Neural cell (in vitro differentiated cells): ENCODE measurements at regions not wholly inside any gene's neighbourhood (a gene's known extent, or its start where the extent isn't known, plus 50 kb on each side); places are given as distances from the start of the nearest gene placed in this dataset.

Experiments used
- H2AFZ ChIP-seq: fragments of 200-600, 300-800 bp; sonication (generic), shearing (Covaris generic); 2 replicates; pipeline ENCODE4 v1.6.0; 2014; ENCODE audit warnings: low read depth, mild to moderate bottlenecking, antibody characterized with exemption, low read length, moderate library complexity
- H3F3A ChIP-seq: fragments of 200-600 bp; shearing (Covaris generic); 2 replicates; pipeline ENCODE4 v1.6.1; 2016; ENCODE audit warnings: mild to moderate bottlenecking, moderate library complexity, mixed read lengths, antibody characterized with exemption, low read length; ENCODE audit not compliant: insufficient read depth, poor library complexity, severe bottlenecking
- H3K27ac ChIP-seq: fragments of 200-600, 300-800 bp; sonication (generic), shearing (Covaris generic); 2 replicates; pipeline ENCODE4 v1.5.1; 2014; ENCODE audit warnings: mild to moderate bottlenecking, low read length, moderate library complexity
- H3K27me3 ChIP-seq: fragments of 300-800, 200-600 bp; sonication (generic), shearing (Covaris generic); 2 replicates; pipeline ENCODE4 v1.6.0; 2014; ENCODE audit warnings: mild to moderate bottlenecking, low read depth, low read length, moderate library complexity; ENCODE audit not compliant: insufficient read depth
- H3K36me3 ChIP-seq: fragments of 300-800, 200-600 bp; sonication (generic), shearing (Covaris generic); 2 replicates; pipeline ENCODE4 v1.5.1; 2014; ENCODE audit warnings: mild to moderate bottlenecking, antibody characterized with exemption, low read length, moderate library complexity; ENCODE audit not compliant: insufficient read depth
- H3K4me2 ChIP-seq: fragments of 300-800, 200-600 bp; sonication (generic), shearing (Covaris generic); 2 replicates; pipeline ENCODE4 v1.6.0; 2014; ENCODE audit warnings: mild to moderate bottlenecking, low read length
- H3K4me3 ChIP-seq: fragments of 300-800, 200-600 bp; sonication (generic), shearing (Covaris generic); 2 replicates; pipeline ENCODE4 v1.5.1; 2014; ENCODE audit warnings: mild to moderate bottlenecking, low read length, moderate library complexity
- H3K79me2 ChIP-seq: fragments of 200-600 bp; shearing (Covaris generic); replicated peaks from 2 replicates; pipeline ENCODE4 v1.6.0; 2014; ENCODE audit warnings: mild to moderate bottlenecking, low read length, moderate library complexity; ENCODE audit not compliant: insufficient read depth
- H3K9ac ChIP-seq: fragments of 300-800, 200-600 bp; sonication (generic), shearing (Covaris generic); 2 replicates; pipeline ENCODE4 v1.6.1; 2016; ENCODE audit warnings: mild to moderate bottlenecking, low read length, mixed read lengths
- H3K9me2 ChIP-seq: fragments of 200-600 bp; shearing (Covaris generic); 2 replicates; pipeline ENCODE4 v1.6.1; 2016; ENCODE audit warnings: mild to moderate bottlenecking, low read length, mixed read lengths; ENCODE audit not compliant: insufficient read depth
- H3K9me3 ChIP-seq: fragments of 200-600, 300-800 bp; sonication (generic), shearing (Covaris generic); 2 replicates; pipeline ENCODE4 v1.6.1; 2016; ENCODE audit warnings: mild to moderate bottlenecking, mixed run types, low read length, moderate library complexity, mixed read lengths
- H4K20me1 ChIP-seq: fragments of 200-600 bp; shearing (Covaris generic); 2 replicates; pipeline ENCODE4 v1.6.1; 2016; ENCODE audit warnings: mild to moderate bottlenecking, mixed run types; ENCODE audit not compliant: insufficient read depth
- CTCF ChIP-seq: fragments of 450-650 bp; IDR thresholded peaks from 2 replicates; pipeline ENCODE4 v1.5.1; 2014; ENCODE audit warnings: antibody characterized with exemption, mild to moderate bottlenecking, moderate library complexity; ENCODE audit not compliant: poor library complexity, severe bottlenecking
- EP300 ChIP-seq: fragments of 450-650 bp; conservative IDR thresholded peaks from 2 replicates; pipeline ENCODE4 v1.6.1; 2014; ENCODE audit warnings: antibody characterized with exemption, mild to moderate bottlenecking, moderate library complexity; ENCODE audit not compliant: poor library complexity, severe bottlenecking
- EZH2 ChIP-seq: fragments of 200-600, 300-800 bp; shearing (Covaris generic), sonication (generic); IDR thresholded peaks from 2 replicates; pipeline ENCODE4 v1.6.1; 2014; ENCODE audit warnings: antibody characterized with exemption, low read length, borderline replicate concordance, mild to moderate bottlenecking; ENCODE audit not compliant: insufficient read depth, poor library complexity, severe bottlenecking
- MXI1 ChIP-seq: fragments of 450-650 bp; conservative IDR thresholded peaks from 2 replicates; pipeline ENCODE4 v1.6.1; 2014; ENCODE audit warnings: antibody characterized with exemption, mild to moderate bottlenecking; ENCODE audit not compliant: poor library complexity, severe bottlenecking
- POLR2AphosphoS5 ChIP-seq: IDR thresholded peaks from 2 replicates; pipeline ENCODE4 v1.6.1; 2012
- RAD21 ChIP-seq: fragments of 450-650 bp; conservative IDR thresholded peaks from 2 replicates; pipeline ENCODE4 v1.6.1; 2014; ENCODE audit warnings: antibody characterized with exemption, mild to moderate bottlenecking, moderate library complexity
- REST ChIP-seq: IDR thresholded peaks from 2 replicates; pipeline ENCODE4 v1.6.1; 2012; ENCODE audit warnings: borderline replicate concordance
- SMC3 ChIP-seq: fragments of 450-650 bp; conservative IDR thresholded peaks from 2 replicates; pipeline ENCODE4 v1.6.1; 2014; ENCODE audit warnings: antibody characterized with exemption, mild to moderate bottlenecking, moderate library complexity; ENCODE audit not compliant: poor library complexity
- TAF1 ChIP-seq: IDR thresholded peaks from 2 replicates; pipeline ENCODE4 v1.6.1; 2012; ENCODE audit warnings: low read depth

- Histone ChIP-seq H3K9ac (no peak overlapping the region), H3F3A (no peaks in the 10 kb centered on the region)
Measured at GRCh38 chr4:11118513-11118912, 310.2 kb downstream of the HS3ST1 start.

GRCh38 chr4:11116940-11117339 lies 311.8 kb downstream of the HS3ST1 start:
- Histone ChIP-seq H3K9me2 (no peaks in the 10 kb centered on the region), H3K27me3 (no peaks in the 10 kb centered on the region), H3K27ac (no peak overlapping the region), H2AFZ (no peak overlapping the region), H4K20me1 (no peaks in the 10 kb centered on the region), H3K4me3 (no peak overlapping the region), H3K9ac (no peak overlapping the region), H3K36me3 (no peaks in the 10 kb centered on the region), H3K4me2 (no peak overlapping the region), H3K9me3 (no peaks in the 10 kb centered on the region), H3F3A (no peaks in the 10 kb centered on the region), H3K79me2 (no peaks in the 10 kb centered on the region)
- TF ChIP-seq TAF1: no peak
- TF ChIP-seq RAD21: no peak
- TF ChIP-seq EZH2: no peak
- no peak for TF ChIP-seq REST
- TF ChIP-seq CTCF: no peak
- no peak for TF ChIP-seq SMC3
- no peak for TF ChIP-seq POLR2AphosphoS5

More at GRCh38 chr4:11118513-11118912, 310.2 kb downstream of the HS3ST1 start:
- Histone ChIP-seq H3K79me2 (no peaks in the 10 kb centered on the region), H3K9me2 (no peaks in the 10 kb centered on the region), H3K27ac (no peak overlapping the region), H2AFZ (no peak overlapping the region), H3K4me3 (no peak overlapping the region), H3K9me3 (no peaks in the 10 kb centered on the region), H3K27me3 (no peaks in the 10 kb centered on the region), H3K36me3 (no peaks in the 10 kb centered on the region), H3K4me2 (no peak overlapping the region), H4K20me1 (no peaks in the 10 kb centered on the region)
- TF ChIP-seq RAD21: no peak
- no peak for TF ChIP-seq TAF1
- no peak for TF ChIP-seq MXI1
- TF ChIP-seq POLR2AphosphoS5: no peak
- no peak for TF ChIP-seq CTCF
- no peak for TF ChIP-seq EP300
- no peak for TF ChIP-seq EZH2
- TF ChIP-seq REST: no peak
- no peak for TF ChIP-seq SMC3
